ENCODE measurements at regions not wholly inside any gene's neighbourhood (a gene's known extent, or its start where the extent isn't known, plus 50 kb on each side); places are given as distances from the start of the nearest gene placed in this dataset.

DNA sequence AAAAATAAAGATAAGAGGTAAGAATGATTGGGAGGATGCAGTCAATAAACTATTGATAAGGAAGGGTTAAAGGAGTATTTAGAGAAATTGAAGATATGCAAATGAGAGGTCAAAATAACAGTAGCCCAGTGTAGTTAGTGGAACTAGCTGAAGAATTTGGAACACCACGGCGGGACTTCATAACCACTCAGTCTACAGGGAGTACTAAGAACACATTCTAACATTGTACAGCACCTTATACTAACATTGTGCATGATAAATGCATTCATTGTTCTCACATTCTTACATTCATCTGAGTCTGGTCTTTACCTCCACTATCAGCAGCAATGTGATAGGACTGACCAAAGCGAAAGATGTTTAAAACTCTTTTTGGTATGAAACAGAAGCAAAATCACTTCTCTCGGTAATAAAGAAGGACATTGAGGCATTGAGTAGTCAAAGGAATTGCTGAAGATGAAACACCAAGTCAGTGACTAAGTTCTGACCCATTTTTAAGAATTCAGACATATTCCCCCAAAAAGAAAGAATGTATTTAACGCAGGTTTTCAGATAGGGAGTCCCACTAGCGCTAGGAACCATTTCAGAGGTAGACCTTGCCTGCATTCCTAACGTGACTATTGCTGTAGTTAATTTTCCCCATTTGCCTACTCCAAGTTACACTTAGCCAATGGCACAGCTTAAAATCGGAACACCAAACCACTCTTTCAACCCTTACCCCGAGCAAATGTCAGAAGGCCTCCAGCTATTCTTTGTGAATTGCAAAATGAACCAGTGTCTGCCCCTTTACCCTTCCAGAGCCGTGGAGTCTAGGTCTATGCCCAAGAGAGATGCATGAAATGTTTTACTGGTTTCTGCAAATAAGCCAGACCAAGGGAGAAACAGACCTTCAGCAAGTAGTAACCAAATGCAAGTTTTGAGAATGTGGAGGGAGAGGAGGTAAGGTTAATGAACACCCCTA, 108.8 kb upstream of the IRF2BP2 start:
- H3K27me3 ChIP-seq (ENCODE audit: insufficient read depth, low read length), result no peaks in the 10 kb centered on the region; the same call in 1 of the 2 replicates
- no peak for DNase-seq (ENCODE audit: low read depth, low spot score)
- H3K36me3 ChIP-seq (ENCODE audit: control insufficient read depth in 1 of 2, insufficient read depth in 2 of 2, low read length in 2 of 2), result no peaks in the 10 kb centered on the region
- ChIA-PET CTCF (no interaction called here), POLR2A (no interaction called here), RAD21 (ENCODE audit: low non-redundant PET in 1 of 2, low total read pairs in 2 of 2, uncharacterized antibody in 2 of 2, unreplicated experiment in 2 of 2) (no interaction called here)
- H3K4me2 ChIP-seq (ENCODE audit: low read length), result no peak overlapping the region
- H3K4me1 ChIP-seq (ENCODE audit: control insufficient read depth in 1 of 2, insufficient read depth in 2 of 2, low read length in 2 of 2), result peaks cover 14 to 23% of the 10 kb centered on the region in 2 experiments
- no peak for TF ChIP-seq ZFX (IDR thresholded peaks at IDR 0.05)
- BruUV-seq (replicated peaks), result no TSS peak
- H4K20me1 ChIP-seq (ENCODE audit: insufficient read depth), result no peaks in the 10 kb centered on the region
- no peaks in the 10 kb centered on the region for H3K9me2 ChIP-seq (ENCODE audit: insufficient read depth)
- H3K9me3 ChIP-seq (ENCODE audit: control insufficient read depth in 1 of 2, insufficient read depth in 1 of 2, low read depth in 1 of 2, low read length in 2 of 2), result no peaks in the 10 kb centered on the region
- H3K27ac ChIP-seq (ENCODE audit: low read depth, low read length), result no peak overlapping the region
- intact Hi-C loops (cut with micrococcal nuclease), result no loop called here
- no peak overlapping the region for H2AFZ ChIP-seq (ENCODE audit: low read depth, low read length, poor library complexity, severe bottlenecking)
- H3K4me3 ChIP-seq (replicated peaks in 1 of 2; ENCODE audit: low read depth in 1 of 2, low read length in 2 of 2), result no peak overlapping the region
- H3K9ac ChIP-seq (ENCODE audit: low read length), result no peak overlapping the region
- no peaks in the 10 kb centered on the region for H3K79me2 ChIP-seq (ENCODE audit: insufficient read depth, low read length)
- ATAC-seq, result no peak

DNA sequence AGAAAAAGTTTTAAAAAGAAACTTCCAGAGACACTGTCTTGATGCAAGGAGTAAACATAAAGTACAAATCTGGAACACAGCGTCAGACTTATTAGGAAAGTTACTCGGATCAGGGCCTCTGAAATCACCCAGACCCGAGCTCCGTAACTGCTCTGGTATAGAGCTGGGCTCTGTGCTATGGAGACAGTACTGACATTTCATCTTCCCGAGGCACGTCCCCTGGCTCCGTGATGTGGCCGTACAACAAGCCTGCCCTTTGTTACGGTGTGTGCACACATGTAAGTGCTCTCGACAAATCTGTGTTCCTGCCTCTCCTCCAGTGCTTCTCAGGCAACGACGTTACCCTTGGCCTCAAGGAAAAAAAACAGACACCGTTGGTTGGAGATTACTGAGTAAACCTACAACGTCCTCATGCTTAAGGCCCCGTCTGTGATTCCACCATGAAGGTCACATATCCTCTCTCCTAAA, 107.0 kb upstream of the IRF2BP2 start:
- no peak overlapping the region for H3K27ac ChIP-seq (ENCODE audit: low read depth, low read length)
- H3K4me3 ChIP-seq (replicated peaks in 1 of 2; ENCODE audit: low read depth in 1 of 2, low read length in 2 of 2), result no peak overlapping the region
- H3K27me3 ChIP-seq (ENCODE audit: insufficient read depth, low read length), result no peaks in the 10 kb centered on the region; the same call in 1 of the 2 replicates
- H3K79me2 ChIP-seq (ENCODE audit: insufficient read depth, low read length), result no peaks in the 10 kb centered on the region
- no peaks in the 10 kb centered on the region for H3K9me2 ChIP-seq (ENCODE audit: insufficient read depth)
- ChIA-PET POLR2A (interaction anchor here (0.7 kb wide), 1 partner anchor 49 kb away, joined by 3 read pairs; no protein-coding TSS in a partner anchor), RAD21 (ENCODE audit: low non-redundant PET in 1 of 2, low total read pairs in 2 of 2, uncharacterized antibody in 2 of 2, unreplicated experiment in 2 of 2) (no interaction called here), CTCF (no interaction called here)
- H3K4me1 ChIP-seq (ENCODE audit: control insufficient read depth in 1 of 2, insufficient read depth in 2 of 2, low read length in 2 of 2), result peaks cover 2 to 5% of the 10 kb centered on the region in 2 experiments
- DNase-seq (ENCODE audit: low read depth, low spot score) (no peak), ATAC-seq (no peak)
- no peak overlapping the region for H3K9ac ChIP-seq (ENCODE audit: low read length)
- no peaks in the 10 kb centered on the region for H3K36me3 ChIP-seq (ENCODE audit: control insufficient read depth in 1 of 2, insufficient read depth in 2 of 2, low read length in 2 of 2)
- intact Hi-C loops (cut with micrococcal nuclease), result no loop called here
- H3K4me2 ChIP-seq (ENCODE audit: low read length), result no peak overlapping the region
- no TSS peak for BruUV-seq (replicated peaks)
- no peak overlapping the region for H2AFZ ChIP-seq (ENCODE audit: low read depth, low read length, poor library complexity, severe bottlenecking)
- H4K20me1 ChIP-seq (ENCODE audit: insufficient read depth), result no peaks in the 10 kb centered on the region
- H3K9me3 ChIP-seq (ENCODE audit: control insufficient read depth in 1 of 2, insufficient read depth in 1 of 2, low read depth in 1 of 2, low read length in 2 of 2), result no peaks in the 10 kb centered on the region
- TF ChIP-seq JUND (IDR thresholded peaks at IDR 0.05) (no peak), YY1 (IDR thresholded peaks at IDR 0.05; ENCODE audit: extremely low read depth, insufficient replicate concordance, low read depth, low read length) (no peak), EZH2 (IDR thresholded peaks at IDR 0.05) (no peak), EZH2phosphoT487 (IDR thresholded peaks at IDR 0.05; ENCODE audit: borderline replicate concordance) (no peak), POLR2AphosphoS5 (IDR thresholded peaks at IDR 0.05; ENCODE audit: low read depth, low read length) (no peak), ZBTB33 (IDR thresholded peaks at IDR 0.05; ENCODE audit: extremely low read depth, insufficient replicate concordance, low read length) (no peak), SP1 (IDR thresholded peaks at IDR 0.05; ENCODE audit: low read depth) (no peak), POLR2A (IDR thresholded peaks at IDR 0.05; ENCODE audit: borderline replicate concordance, extremely low read depth, insufficient read depth, insufficient read length) (no peak), FOSL1 (IDR thresholded peaks at IDR 0.05; ENCODE audit: low read depth) (no peak), ZFX (IDR thresholded peaks at IDR 0.05) (no peak), SIN3A (IDR thresholded peaks at IDR 0.05; ENCODE audit: low read depth) (no peak), RAD21 (IDR thresholded peaks at IDR 0.05; ENCODE audit: low read depth) (no peak), ZNF274 (IDR thresholded peaks at IDR 0.05; ENCODE audit: low read depth, low read length) (no peak), CEBPB (IDR thresholded peaks at IDR 0.05; ENCODE audit: low read depth) (no peak), SRF (IDR thresholded peaks at IDR 0.05; ENCODE audit: low read depth) (no peak), EGR1 (IDR thresholded peaks at IDR 0.05; ENCODE audit: low read depth) (no peak), CBX3 (IDR thresholded peaks at IDR 0.05; ENCODE audit: low read depth) (no peak), MAX (IDR thresholded peaks at IDR 0.05) (no peak)
- TF ChIP-seq, protein P1, sequence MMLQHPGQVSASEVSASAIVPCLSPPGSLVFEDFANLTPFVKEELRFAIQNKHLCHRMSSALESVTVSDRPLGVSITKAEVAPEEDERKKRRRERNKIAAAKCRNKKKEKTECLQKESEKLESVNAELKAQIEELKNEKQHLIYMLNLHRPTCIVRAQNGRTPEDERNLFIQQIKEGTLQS (IDR thresholded peaks at IDR 0.05), result no peak
